GM12878 (cell line): ENCODE measurements at regions not wholly inside any gene's neighbourhood (a gene's known extent, or its start where the extent isn't known, plus 50 kb on each side); places are given as distances from the start of the nearest gene placed in this dataset.

Source experiments
- ATAC-seq: fragments of 200-7000 bp; cut with Tn5 transposase; 3 replicates; pipeline ENCODE4 v1.9.1; 2020; ENCODE audit warnings: mild to moderate bottlenecking, moderate library complexity
- BruUV-seq: library from RNA; stranded (reverse); fragments of 400-500 nt; replicated peaks from 2 replicates; lab custom pipeline; 2021; lab: Mats Ljungman, UMichigan
- CTCF ChIA-PET: fragments of 300-600 bp; sonication (Branson Sonifier 250); formaldehyde crosslinking; extraction: SDS; loops from one replicate; lab custom pipeline; 2021; ENCODE audit warnings: inconsistent platforms; lab: Yijun Ruan, JAX
- POLR2A ChIA-PET: fragments of 350-600 bp; formaldehyde crosslinking; extraction: SDS; loops from one replicate; lab custom pipeline; 2021; ENCODE audit warnings: inconsistent platforms; lab: Charles Lee
- RAD21 ChIA-PET: fragments of 300-600 bp; sonication (Branson Sonifier 250); formaldehyde crosslinking; loops from one replicate; lab custom pipeline; 2023; ENCODE audit warnings: antibody characterized with exemption; ENCODE audit not compliant: unreplicated experiment; lab: Charles Lee
- SMC1A ChIA-PET: fragments of 300-600 bp; sonication (Branson Sonifier 250); formaldehyde crosslinking; loops from one replicate; lab custom pipeline; 2023; ENCODE audit not compliant: unreplicated experiment, uncharacterized antibody; lab: Charles Lee
- DNase-seq: peaks from one replicate; pipeline ENCODE4 v3.0.0-alpha.2; 2011; ENCODE audit warnings: low read depth, low spot score
- FAIRE-seq: peaks from 3 replicates; lab custom pipeline; 2011; peaks lifted over from hg19 to GRCh38; lab: Jason Lieb, UNC
- H2AFZ ChIP-seq: 2 replicates; pipeline ENCODE4 v1.6.0; 2011; ENCODE audit warnings: low read depth, low read length, control low read depth; ENCODE audit not compliant: control insufficient read depth
- H3K27ac ChIP-seq: 2 replicates; pipeline ENCODE4 v1.5.1; 2011; ENCODE audit warnings: control low read depth; ENCODE audit not compliant: control insufficient read depth, insufficient read depth
- H3K27me3 ChIP-seq, 2 experiments: replicated peaks in 1 of 2; 2 replicates each; pipeline versions ENCODE4 v1.6.0 to v1.6.1; 2011; ENCODE audit warnings: low read length in 1 of 2; ENCODE audit not compliant: control insufficient read depth in 2 of 2, insufficient read depth in 2 of 2
- H3K36me3 ChIP-seq, 2 experiments: 2 replicates each; pipeline ENCODE4 v1.5.1; 2011; ENCODE audit warnings: low read length in 1 of 2; ENCODE audit not compliant: control insufficient read depth in 2 of 2, insufficient read depth in 2 of 2
- H3K4me1 ChIP-seq: 2 replicates; pipeline ENCODE4 v1.6.1; 2011; ENCODE audit warnings: mild to moderate bottlenecking, low read length, moderate library complexity, mixed read lengths; ENCODE audit not compliant: control insufficient read depth, insufficient read depth
- H3K4me2 ChIP-seq: 2 replicates; pipeline ENCODE4 v1.6.0; 2011; ENCODE audit warnings: control low read depth; ENCODE audit not compliant: control insufficient read depth, insufficient read depth
- H3K4me3 ChIP-seq: fragments of 200-600 bp; sonication (generic); 2 replicates; pipeline ENCODE4 v1.5.1; 2016
- H3K79me2 ChIP-seq: 2 replicates; pipeline ENCODE4 v1.6.0; 2011; ENCODE audit warnings: low read length; ENCODE audit not compliant: control insufficient read depth, insufficient read depth
- H3K9ac ChIP-seq: 2 replicates; pipeline ENCODE4 v1.8.0; 2011; ENCODE audit warnings: low read length, control low read depth, mixed read lengths; ENCODE audit not compliant: control insufficient read depth, insufficient read depth
- H3K9me3 ChIP-seq: replicated peaks from 3 replicates; pipeline ENCODE4 v1.5.1; 2011; ENCODE audit warnings: mild to moderate bottlenecking, low read length; ENCODE audit not compliant: control insufficient read depth, insufficient read depth
- H4K20me1 ChIP-seq: 2 replicates; pipeline ENCODE4 v1.6.0; 2011; ENCODE audit not compliant: control insufficient read depth, insufficient read depth
- BCL11A ChIP-seq: IDR thresholded peaks from 2 replicates; pipeline ENCODE4 v1.6.1; 2011; ENCODE audit warnings: low read depth, low read length
- CBFB ChIP-seq: IDR thresholded peaks from 2 replicates; pipeline ENCODE4 v1.6.1; 2016; ENCODE audit warnings: antibody characterized with exemption, low read depth
- HDAC2 ChIP-seq: fragments of 200-600 bp; sonication (generic); IDR thresholded peaks from 2 replicates; pipeline ENCODE4 v1.6.1; 2017
- HDGF ChIP-seq: fragments of 450-650 bp; IDR thresholded peaks from 2 replicates; pipeline ENCODE4 v1.6.1; 2016; ENCODE audit warnings: antibody characterized with exemption
- MEF2B ChIP-seq: fragments of 450-650 bp; IDR thresholded peaks from 2 replicates; pipeline ENCODE4 v1.6.1; 2018; ENCODE audit warnings: mild to moderate bottlenecking, moderate library complexity; ENCODE audit not compliant: partially characterized antibody, poor library complexity, severe bottlenecking
- MXI1 ChIP-seq: fragments of 150-350 bp; IDR thresholded peaks from 2 replicates; pipeline ENCODE4 v1.6.1; 2011; ENCODE audit warnings: low read depth, mild to moderate bottlenecking, inconsistent platforms, low read length, improper control_type of control experiment
- NR2F1 ChIP-seq: fragments of 450-650 bp; conservative IDR thresholded peaks from 2 replicates; pipeline ENCODE4 v1.6.1; 2017; ENCODE audit warnings: mild to moderate bottlenecking
- RCOR1 ChIP-seq: conservative IDR thresholded peaks from 2 replicates; pipeline ENCODE4 v1.6.1; 2012; ENCODE audit warnings: low read depth, low read length, improper control_type of control experiment
- YY1 ChIP-seq: IDR thresholded peaks from 2 replicates; pipeline ENCODE4 v1.6.1; 2011; ENCODE audit warnings: low read depth, mild to moderate bottlenecking, low read length
- ZBTB40 ChIP-seq: fragments of 450-650 bp; IDR thresholded peaks from 2 replicates; pipeline ENCODE4 v1.6.1; 2016; ENCODE audit warnings: mild to moderate bottlenecking, moderate library complexity, borderline replicate concordance
- ZNF592 ChIP-seq: fragments of 450-650 bp; IDR thresholded peaks from 2 replicates; pipeline ENCODE4 v1.6.1; 2017; ENCODE audit warnings: mild to moderate bottlenecking, moderate library complexity
- ZNF622 ChIP-seq: fragments of 450-650 bp; IDR thresholded peaks from 2 replicates; pipeline ENCODE4 v1.6.1; 2017; ENCODE audit warnings: mild to moderate bottlenecking, inconsistent platforms
- WGBS: methylation state at CpG from one replicate; pipeline ENCODE4 v1.1.6; 2016; ENCODE audit warnings: low lambda C conversion rate; ENCODE audit not compliant: insufficient replicate concordance, insufficient coverage; ENCODE audit errors: missing lambda C conversion rate; 5-methylcytosine and 5-hydroxymethylcytosine counted together
- in situ Hi-C: fragments of 300-500 bp; cut with MboI; formaldehyde crosslinking; loops from 9 replicates; pipeline ENCODE4 v1.14.3; 2018; ENCODE audit warnings: mixed read lengths
- intact Hi-C: fragments of 100-400 bp; cut with micrococcal nuclease; formaldehyde crosslinking; loops from one replicate; pipeline ENCODE4 v1.14.2; 2022; ENCODE audit not compliant: unreplicated experiment
- TF ChIP-seq, protein P1 (sequence below): IDR thresholded peaks from 2 replicates; pipeline ENCODE4 v1.6.1; 2011; ENCODE audit warnings: mild to moderate bottlenecking, low read depth, low read length, moderate library complexity; ENCODE audit not compliant: insufficient replicate concordance
- TF ChIP-seq, protein P2 (sequence below): fragments of 450-650 bp; IDR thresholded peaks from 2 replicates; pipeline ENCODE4 v1.6.1; 2018; ENCODE audit warnings: mild to moderate bottlenecking, low read depth, moderate library complexity; ENCODE audit not compliant: partially characterized antibody

DNA sequence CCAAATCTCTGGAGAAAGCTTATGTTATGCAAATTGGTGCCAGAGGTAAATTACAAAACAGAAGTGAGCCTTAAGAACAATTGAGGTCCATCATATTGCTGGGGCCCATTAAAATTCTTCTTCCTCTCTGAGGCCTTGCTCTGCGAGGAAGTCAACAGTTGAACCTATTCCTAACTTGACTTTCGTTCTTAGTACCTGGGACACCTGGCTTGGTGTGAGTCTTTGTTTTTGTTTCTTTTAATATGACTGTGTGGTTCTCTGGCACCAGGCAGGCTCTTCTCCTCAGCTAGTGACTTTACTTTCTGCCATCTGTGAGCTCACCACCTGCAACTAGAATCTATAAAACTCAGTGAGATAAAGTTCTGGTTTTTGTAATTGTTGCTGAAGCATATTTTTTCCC lies 120.4 kb downstream of the CBLN1 start:
- ChIA-PET CTCF (interaction anchor here (0.6 kb wide), 1 partner anchor 296 kb away, joined by 3 read pairs; no protein-coding TSS in a partner anchor), RAD21 (no interaction called here), SMC1A (no interaction called here), POLR2A (no interaction called here)
- DNase-seq (no peak), ATAC-seq (no peak), FAIRE-seq (no peak)
- in situ Hi-C loops (no loop called here), intact Hi-C loops (no loop called here)
- H3K4me1 ChIP-seq: no peaks in the 10 kb centered on the region
- no peaks in the 10 kb centered on the region for H3K27me3 ChIP-seq
- H3K27ac ChIP-seq: no peak overlapping the region
- H4K20me1 ChIP-seq: no peaks in the 10 kb centered on the region
- H3K9ac ChIP-seq: no peak overlapping the region
- H3K36me3 ChIP-seq: no peaks in the 10 kb centered on the region
- H3K79me2 ChIP-seq: no peaks in the 10 kb centered on the region
- H2AFZ ChIP-seq: no peak overlapping the region
- H3K9me3 ChIP-seq: no peaks in the 10 kb centered on the region
- no TSS peak for BruUV-seq
- WGBS: 0% methylated on average over 2 of the region's 2 CpGs
- no peak overlapping the region for H3K4me2 ChIP-seq
- no peak overlapping the region for H3K4me3 ChIP-seq
- TF ChIP-seq RCOR1 (no peak), NR2F1 (no peak), MXI1 (no peak), ZNF592 (no peak), MEF2B (no peak), CBFB (no peak), HDGF (no peak), ZNF622 (no peak), YY1 (no peak), HDAC2 (no peak), ZBTB40 (no peak), BCL11A (no peak)
- TF ChIP-seq, protein P1, sequence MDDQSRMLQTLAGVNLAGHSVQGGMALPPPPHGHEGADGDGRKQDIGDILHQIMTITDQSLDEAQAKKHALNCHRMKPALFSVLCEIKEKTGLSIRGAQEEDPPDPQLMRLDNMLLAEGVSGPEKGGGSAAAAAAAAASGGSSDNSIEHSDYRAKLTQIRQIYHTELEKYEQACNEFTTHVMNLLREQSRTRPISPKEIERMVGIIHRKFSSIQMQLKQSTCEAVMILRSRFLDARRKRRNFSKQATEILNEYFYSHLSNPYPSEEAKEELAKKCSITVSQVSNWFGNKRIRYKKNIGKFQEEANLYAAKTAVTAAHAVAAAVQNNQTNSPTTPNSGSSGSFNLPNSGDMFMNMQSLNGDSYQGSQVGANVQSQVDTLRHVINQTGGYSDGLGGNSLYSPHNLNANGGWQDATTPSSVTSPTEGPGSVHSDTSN: no peak
- TF ChIP-seq, protein P2, sequence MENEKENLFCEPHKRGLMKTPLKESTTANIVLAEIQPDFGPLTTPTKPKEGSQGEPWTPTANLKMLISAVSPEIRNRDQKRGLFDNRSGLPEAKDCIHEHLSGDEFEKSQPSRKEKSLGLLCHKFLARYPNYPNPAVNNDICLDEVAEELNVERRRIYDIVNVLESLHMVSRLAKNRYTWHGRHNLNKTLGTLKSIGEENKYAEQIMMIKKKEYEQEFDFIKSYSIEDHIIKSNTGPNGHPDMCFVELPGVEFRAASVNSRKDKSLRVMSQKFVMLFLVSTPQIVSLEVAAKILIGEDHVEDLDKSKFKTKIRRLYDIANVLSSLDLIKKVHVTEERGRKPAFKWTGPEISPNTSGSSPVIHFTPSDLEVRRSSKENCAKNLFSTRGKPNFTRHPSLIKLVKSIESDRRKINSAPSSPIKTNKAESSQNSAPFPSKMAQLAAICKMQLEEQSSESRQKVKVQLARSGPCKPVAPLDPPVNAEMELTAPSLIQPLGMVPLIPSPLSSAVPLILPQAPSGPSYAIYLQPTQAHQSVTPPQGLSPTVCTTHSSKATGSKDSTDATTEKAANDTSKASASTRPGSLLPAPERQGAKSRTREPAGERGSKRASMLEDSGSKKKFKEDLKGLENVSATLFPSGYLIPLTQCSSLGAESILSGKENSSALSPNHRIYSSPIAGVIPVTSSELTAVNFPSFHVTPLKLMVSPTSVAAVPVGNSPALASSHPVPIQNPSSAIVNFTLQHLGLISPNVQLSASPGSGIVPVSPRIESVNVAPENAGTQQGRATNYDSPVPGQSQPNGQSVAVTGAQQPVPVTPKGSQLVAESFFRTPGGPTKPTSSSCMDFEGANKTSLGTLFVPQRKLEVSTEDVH: no peak
